ENCODE measurements at regions not wholly inside any gene's neighbourhood (a gene's known extent, or its start where the extent isn't known, plus 50 kb on each side); places are given as distances from the start of the nearest gene placed in this dataset.
A peak's percentile ranks its signal among the peaks of the same experiment; 100 is the strongest.
"Not testable (repeated sequence)": the region's sequence is repeated elsewhere in the genome, so short reads cannot be mapped to it uniquely, and the experiment has no call there.

GRCh38 chr9:86645303-86645702, 291.1 kb upstream of the TUT7 start:
- DNase-seq: no peak

- no peak for DNase-seq
These were observed 290.4 kb upstream of the TUT7 start for GRCh38 chr9:86644675-86645034.

GRCh38 chr9:86643946-86644674, 289.9 kb upstream of the TUT7 start:
- DNase-seq: no peak

- DNase-seq: no peak
These were observed 288.5 kb upstream of the TUT7 start for GRCh38 chr9:86642721-86643120.

GRCh38 chr9:86641970-86642369, 287.8 kb upstream of the TUT7 start:
- no peak for DNase-seq

GRCh38 chr9:86639899-86640379, 285.7 kb upstream of the TUT7 start:
- DNase-seq: no peak

GRCh38 chr9:86639287-86639686, 285.1 kb upstream of the TUT7 start:
- no peak for DNase-seq

GRCh38 chr9:86638109-86638508, 283.9 kb upstream of the TUT7 start:
- no peak for DNase-seq

- DNase-seq: peak; percentile 41
These were observed 283.3 kb upstream of the TUT7 start for GRCh38 chr9:86637515-86637914.

GRCh38 chr9:86636519-86636918, 282.3 kb upstream of the TUT7 start:
- no peak for DNase-seq

- DNase-seq: no peak
These were observed 281.8 kb upstream of the TUT7 start for GRCh38 chr9:86636038-86636437.

GRCh38 chr9:86634501-86634900, 280.3 kb upstream of the TUT7 start:
- DNase-seq: no peak

GRCh38 chr9:86633945-86634344, 279.7 kb upstream of the TUT7 start:
- no peak for DNase-seq

- no peak for DNase-seq
These were observed 278.3 kb upstream of the TUT7 start for GRCh38 chr9:86632537-86632936.

GRCh38 chr9:86629530-86629929, 275.3 kb upstream of the TUT7 start:
- DNase-seq: no peak

GRCh38 chr9:86626802-86627201, 272.6 kb upstream of the TUT7 start:
- DNase-seq: no peak

- no peak for DNase-seq
These were observed 270.4 kb upstream of the TUT7 start for GRCh38 chr9:86624630-86625029.

- peak; percentile 12 for DNase-seq
These were observed 260.9 kb upstream of the TUT7 start for GRCh38 chr9:86614871-86615849.

- DNase-seq: no peak
These were observed 259.7 kb upstream of the TUT7 start for GRCh38 chr9:86613943-86614342.

GRCh38 chr9:86611534-86611933, 257.3 kb upstream of the TUT7 start:
- DNase-seq: not testable (repeated sequence)

- no peak for DNase-seq
These were observed 251.1 kb upstream of the TUT7 start for GRCh38 chr9:86605303-86605702.

- no peak for DNase-seq
These were observed 250.5 kb upstream of the TUT7 start for GRCh38 chr9:86604741-86605140.

- DNase-seq: no peak
These were observed 248.5 kb upstream of the TUT7 start for GRCh38 chr9:86602715-86603114.

GRCh38 chr9:86601697-86602096, 247.5 kb upstream of the TUT7 start:
- no peak for DNase-seq

Measured in midbrain (tissue), 1 donor.